SK-N-SH treated with all-trans-retinoic acid at 6 μM for 48 hours (cell line): ENCODE measurements at regions not wholly inside any gene's neighbourhood (a gene's known extent, or its start where the extent isn't known, plus 50 kb on each side); places are given as distances from the start of the nearest gene placed in this dataset.

Source experiments
- CSRNP3 ChIP-seq: fragments of 250-450 bp; sonication (Bioruptor Pico); IDR thresholded peaks from 2 replicates; pipeline ENCODE4 v1.5.1; 2021; ENCODE audit warnings: mild to moderate bottlenecking, moderate library complexity
- PATZ1 ChIP-seq: fragments of 250-450 bp; sonication (Bioruptor Pico); IDR thresholded peaks from 2 replicates; pipeline ENCODE4 v1.8.0; 2020; ENCODE audit warnings: mild to moderate bottlenecking, moderate library complexity, borderline replicate concordance
- RARB ChIP-seq: fragments of 250-450 bp; sonication (Bioruptor Pico); IDR thresholded peaks from 2 replicates; pipeline ENCODE4 v1.8.0; 2021; ENCODE audit warnings: mild to moderate bottlenecking, moderate library complexity
- ZFP30 ChIP-seq: fragments of 450-650 bp; formaldehyde crosslinking; IDR thresholded peaks from 2 replicates; pipeline ENCODE4 v1.5.0; 2022; ENCODE audit warnings: mild to moderate bottlenecking, moderate library complexity
- ZNF8 ChIP-seq: fragments of 450-650 bp; formaldehyde crosslinking; IDR thresholded peaks from 2 replicates; pipeline ENCODE4 v1.5.0; 2020; ENCODE audit warnings: mild to moderate bottlenecking, moderate library complexity

DNA sequence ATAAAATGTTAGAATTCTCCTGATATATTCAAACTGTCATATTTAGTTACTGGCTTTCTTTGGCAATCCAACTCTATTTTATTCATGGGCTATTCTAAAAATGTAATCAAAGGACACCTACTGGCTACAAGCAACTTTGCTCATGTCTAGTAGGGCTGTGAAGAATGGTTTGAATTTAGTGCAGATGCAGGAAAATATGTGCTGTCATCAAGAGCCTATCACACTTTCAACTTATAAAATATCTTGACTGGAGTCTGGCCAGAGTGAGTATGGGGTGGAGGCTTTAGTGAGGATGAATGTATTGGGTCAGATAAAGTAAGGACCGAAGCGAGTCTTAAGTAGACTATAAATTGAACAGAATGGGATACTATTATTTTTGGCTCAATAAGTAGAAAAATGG is 343.4 kb upstream of the SPRED2 start:
- TF ChIP-seq PATZ1 (CRISPR knock-in tag) = no peak
- TF ChIP-seq ZNF8 = no peak
- no peak for TF ChIP-seq ZFP30 (CRISPR knock-in tag)
- TF ChIP-seq RARB (CRISPR knock-in tag) = no peak
- no peak for TF ChIP-seq CSRNP3 (CRISPR knock-in tag)
